C4-2B (cell line): ENCODE measurements at regions not wholly inside any gene's neighbourhood (a gene's known extent, or its start where the extent isn't known, plus 50 kb on each side); places are given as distances from the start of the nearest gene placed in this dataset.

Experiments
- H3K27ac ChIP-seq: fragments of 450-650 bp; 2 replicates; pipeline ENCODE4 v1.5.1; 2017
- ZFX ChIP-seq: fragments of 450-650 bp; IDR thresholded peaks from 2 replicates; pipeline ENCODE4 v1.6.1; 2017
- TF ChIP-seq, protein P1 (sequence below): fragments of 450-650 bp; conservative IDR thresholded peaks from 2 replicates; pipeline ENCODE4 v1.5.1; 2017; ENCODE audit warnings: mild to moderate bottlenecking

DNA sequence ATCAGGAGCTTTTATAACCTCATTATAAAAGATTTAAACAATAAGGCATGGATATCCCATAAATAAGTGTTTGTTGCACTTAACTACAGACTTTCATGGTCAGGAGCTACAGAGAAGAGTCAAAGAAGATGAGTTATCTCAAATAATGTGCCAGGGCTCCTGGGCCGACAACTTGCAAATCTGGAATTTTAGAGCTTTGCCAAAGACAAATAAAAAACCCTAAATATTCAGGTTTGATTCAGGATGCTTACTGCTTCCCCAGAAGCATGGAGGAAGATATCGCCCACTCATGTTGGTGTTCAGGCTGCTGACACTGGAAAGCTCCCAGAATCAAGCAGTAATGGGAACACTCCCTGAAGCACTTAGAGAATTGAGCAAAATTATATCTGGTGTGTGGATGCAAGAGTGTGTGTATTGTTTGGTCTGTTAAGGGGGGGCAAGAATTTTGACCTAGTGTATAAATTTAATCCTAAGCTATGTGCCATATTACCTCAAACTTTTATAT, 176.9 kb upstream of the ESRRG start:
- no peak for TF ChIP-seq ZFX
- TF ChIP-seq, protein P1, sequence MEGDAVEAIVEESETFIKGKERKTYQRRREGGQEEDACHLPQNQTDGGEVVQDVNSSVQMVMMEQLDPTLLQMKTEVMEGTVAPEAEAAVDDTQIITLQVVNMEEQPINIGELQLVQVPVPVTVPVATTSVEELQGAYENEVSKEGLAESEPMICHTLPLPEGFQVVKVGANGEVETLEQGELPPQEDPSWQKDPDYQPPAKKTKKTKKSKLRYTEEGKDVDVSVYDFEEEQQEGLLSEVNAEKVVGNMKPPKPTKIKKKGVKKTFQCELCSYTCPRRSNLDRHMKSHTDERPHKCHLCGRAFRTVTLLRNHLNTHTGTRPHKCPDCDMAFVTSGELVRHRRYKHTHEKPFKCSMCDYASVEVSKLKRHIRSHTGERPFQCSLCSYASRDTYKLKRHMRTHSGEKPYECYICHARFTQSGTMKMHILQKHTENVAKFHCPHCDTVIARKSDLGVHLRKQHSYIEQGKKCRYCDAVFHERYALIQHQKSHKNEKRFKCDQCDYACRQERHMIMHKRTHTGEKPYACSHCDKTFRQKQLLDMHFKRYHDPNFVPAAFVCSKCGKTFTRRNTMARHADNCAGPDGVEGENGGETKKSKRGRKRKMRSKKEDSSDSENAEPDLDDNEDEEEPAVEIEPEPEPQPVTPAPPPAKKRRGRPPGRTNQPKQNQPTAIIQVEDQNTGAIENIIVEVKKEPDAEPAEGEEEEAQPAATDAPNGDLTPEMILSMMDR: no peak
- no peak overlapping the region for H3K27ac ChIP-seq

DNA sequence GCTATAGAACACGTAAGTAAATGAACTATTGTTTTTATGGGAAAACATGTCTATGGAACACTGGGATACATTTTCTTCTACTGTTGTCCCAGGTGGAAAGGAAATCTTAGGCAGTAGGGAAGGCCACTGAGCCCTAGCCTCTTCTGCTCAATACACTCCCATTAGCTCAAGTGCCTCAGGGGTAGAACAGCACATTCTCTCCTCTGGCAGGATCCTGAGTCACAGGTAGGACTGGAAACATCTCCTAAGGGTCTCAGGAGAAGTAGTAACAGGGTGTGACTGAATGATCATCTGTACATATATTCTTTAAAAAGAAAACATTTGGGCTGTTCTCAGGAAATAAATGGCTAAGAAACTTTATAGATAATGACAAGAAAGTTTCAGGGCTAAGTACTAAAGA, 175.6 kb upstream of the ESRRG start:
- no peak for TF ChIP-seq ZFX
- TF ChIP-seq, protein P1: no peak
- no peak overlapping the region for H3K27ac ChIP-seq

DNA sequence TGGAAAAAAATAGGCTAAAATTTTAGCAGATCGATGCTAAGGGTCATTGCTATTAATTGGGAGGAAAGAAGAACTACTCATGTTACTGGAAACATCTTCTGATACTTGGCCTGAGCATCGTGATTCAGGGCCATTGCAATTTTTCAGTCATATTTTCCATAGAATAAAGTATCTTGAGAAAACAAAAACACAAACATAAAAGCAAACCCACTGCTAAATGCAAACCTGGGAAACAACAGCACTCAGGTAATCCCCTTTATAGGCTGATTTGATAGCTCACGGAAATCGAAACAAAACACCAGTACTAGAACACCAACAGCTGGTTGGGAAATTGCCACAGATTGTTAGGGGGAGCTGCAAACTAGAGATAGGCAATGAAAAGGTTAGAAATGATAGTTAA, 172.9 kb upstream of the ESRRG start:
- H3K27ac ChIP-seq: no peak overlapping the region
- no peak for TF ChIP-seq ZFX
- TF ChIP-seq, protein P1: no peak

DNA sequence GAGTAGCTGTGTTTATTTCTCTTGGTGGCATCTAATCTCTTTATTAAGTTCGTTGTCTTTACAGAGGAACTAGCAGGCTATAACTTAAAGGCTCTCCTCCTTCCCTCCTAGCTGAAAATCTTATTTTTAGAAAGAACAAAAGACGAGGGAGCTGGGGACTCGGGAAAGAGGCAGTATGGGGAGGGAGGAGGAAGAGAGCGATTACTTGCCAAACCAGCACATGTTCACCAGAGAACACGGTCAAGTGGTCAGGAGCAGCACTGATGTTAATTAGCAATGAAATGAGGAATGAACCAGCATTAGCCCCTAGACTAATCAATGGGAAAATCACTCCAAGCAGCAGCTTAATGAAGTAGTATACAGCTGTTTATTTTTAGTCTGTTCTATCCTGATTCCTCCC, 171.3 kb upstream of the ESRRG start:
- H3K27ac ChIP-seq: no peak overlapping the region
- TF ChIP-seq, protein P1: no peak
- TF ChIP-seq ZFX: no peak

DNA sequence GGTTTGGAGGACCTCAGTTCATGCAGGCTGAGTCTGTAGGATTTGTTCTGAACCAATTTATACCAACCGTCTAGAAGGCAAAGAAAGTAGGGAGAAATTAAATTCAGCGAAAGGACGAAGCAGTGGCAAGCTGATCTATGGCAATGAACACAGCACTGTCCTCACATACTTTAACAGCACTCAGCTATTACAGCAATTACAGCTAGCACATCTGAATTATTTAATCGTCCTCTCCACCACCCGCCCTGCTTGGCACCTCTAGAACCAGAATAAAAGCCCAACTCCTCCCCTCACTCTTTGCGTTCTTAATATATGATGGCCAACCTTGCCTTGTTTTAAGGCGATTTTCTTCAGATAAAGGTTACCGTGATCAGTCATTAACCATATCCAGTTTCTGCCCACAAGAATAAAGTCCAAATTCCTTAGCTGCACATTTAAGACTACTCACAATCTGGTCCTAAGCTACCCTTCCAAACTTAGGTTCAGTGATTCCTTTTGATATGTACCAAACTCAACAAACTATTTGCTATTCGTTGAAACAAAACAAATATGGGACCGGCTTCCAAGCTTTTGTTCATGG, 169.4 kb upstream of the ESRRG start:
- no peak for TF ChIP-seq ZFX
- TF ChIP-seq, protein P1: no peak

DNA sequence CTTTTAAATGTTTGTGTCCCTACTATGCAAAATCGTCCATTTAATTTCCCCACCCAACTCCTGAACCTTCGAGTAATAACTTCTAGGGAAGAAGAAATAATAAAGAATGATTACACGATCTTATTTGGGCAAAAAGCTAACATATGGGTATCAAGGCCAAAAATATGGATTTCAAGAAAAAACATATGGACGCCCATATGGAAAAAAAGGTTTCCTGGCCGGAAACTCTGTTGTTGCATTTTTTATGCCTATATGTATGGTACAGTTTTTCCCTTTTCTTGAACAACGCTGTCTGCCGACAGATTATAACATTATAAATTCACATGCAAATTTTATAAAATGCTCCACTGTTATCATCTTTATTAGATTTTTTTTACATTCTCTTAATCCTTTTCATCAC, 167.6 kb upstream of the ESRRG start:
- H3K27ac ChIP-seq: no peak overlapping the region
- TF ChIP-seq ZFX: no peak
- TF ChIP-seq, protein P1: no peak

More for the DNA sequence above, 169.4 kb upstream of the ESRRG start:
- H3K27ac ChIP-seq: no peak overlapping the region

DNA sequence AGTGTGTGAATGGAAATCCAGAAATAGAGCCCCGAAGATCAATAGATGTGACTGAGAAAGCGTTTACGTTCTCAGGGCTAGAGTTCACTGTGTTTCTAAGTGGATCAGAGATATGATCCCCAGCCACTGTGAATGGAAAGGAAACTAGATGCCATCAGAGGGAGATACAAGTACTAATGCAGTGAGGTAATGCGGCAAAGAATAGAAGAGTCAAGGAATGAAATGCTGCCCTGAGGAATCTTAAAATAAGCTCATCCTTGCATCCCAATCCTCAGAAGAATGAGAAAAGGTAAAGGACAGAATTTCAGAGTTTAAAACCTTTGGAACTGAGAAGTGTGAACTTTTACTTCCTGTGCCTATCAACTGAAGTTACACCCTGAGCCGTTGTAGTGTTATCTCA, 165.5 kb upstream of the ESRRG start:
- no peak overlapping the region for H3K27ac ChIP-seq
- TF ChIP-seq, protein P1: no peak
- no peak for TF ChIP-seq ZFX
